ENCODE measurements at regions not wholly inside any gene's neighbourhood (a gene's known extent, or its start where the extent isn't known, plus 50 kb on each side); places are given as distances from the start of the nearest gene placed in this dataset.
A peak's percentile ranks its signal among the peaks of the same experiment; 100 is the strongest.

- DNase-seq = no peak
- H3K9me3 ChIP-seq (replicated peaks in 1 of 2; ENCODE audit: control insufficient read depth in 1 of 2, insufficient read depth in 1 of 2, low read length in 2 of 2) = no peaks in the 10 kb centered on the region
- Mint-ChIP-seq H3K4me3 (no peak overlapping the region), H3K27me3 (ENCODE audit: low read depth in 3 of 3) (peaks cover 0 to 2% (median 1%) of the 10 kb centered on the region in 3 donors), H3K36me3 (no peaks in the 10 kb centered on the region), H3K9me3 (no peaks in the 10 kb centered on the region), H3K4me1 (peaks cover 13% of the 10 kb centered on the region), H3K27ac (peak overlapping the region in 1 of 7 donors; percentile 60)
- intact Hi-C loops (cut with micrococcal nuclease) = no loop called here
- no peaks in the 10 kb centered on the region for H3K36me3 ChIP-seq (replicated peaks in 1 of 2; ENCODE audit: control insufficient read depth in 1 of 2, insufficient read depth in 2 of 2, low read length in 2 of 2)
- no peak overlapping the region for H3K4me3 ChIP-seq (replicated peaks in 1 of 3; ENCODE audit: low read depth in 2 of 3, low read length in 3 of 3)
- H3K4me1 ChIP-seq (ENCODE audit: control insufficient read depth in 1 of 2, insufficient read depth in 2 of 2, low read length in 2 of 2) = peaks cover 2 to 12% of the 10 kb centered on the region in 2 donors
- no CpG with 5 or more reads among the region's 4 CpGs for WGBS (ENCODE audit: insufficient coverage)
- H3K27ac ChIP-seq (ENCODE audit: low read depth in 1 of 2, low read length in 2 of 2) = no peak overlapping the region
- H4K20me1 ChIP-seq (ENCODE audit: insufficient read depth, low read length) = no peaks in the 10 kb centered on the region
- H3K79me2 ChIP-seq (ENCODE audit: insufficient read depth, low read length) = no peaks in the 10 kb centered on the region
- TF ChIP-seq CTCF (IDR thresholded peaks at IDR 0.05) = no peak
- H3K9ac ChIP-seq (ENCODE audit: insufficient read depth, low read length, poor library complexity, severe bottlenecking) = no peak overlapping the region
- no peaks in the 10 kb centered on the region for H3K27me3 ChIP-seq (ENCODE audit: control insufficient read depth in 2 of 2, insufficient read depth in 2 of 2, low read length in 2 of 2)
- H2AFZ ChIP-seq (ENCODE audit: insufficient read depth, low read depth, low read length, poor library complexity, severe bottlenecking) = no peak overlapping the region
- H3K4me2 ChIP-seq (replicated peaks; ENCODE audit: extremely low read depth, low read length, poor library complexity, severe bottlenecking) = no peak overlapping the region
Observed at GRCh38 chr4:184544788-184545409, 70.5 kb upstream of the IRF2 start.

GRCh38 chr4:184541907-184542306 lies 67.6 kb upstream of the IRF2 start:
- H3K4me3 Mint-ChIP-seq = no peak overlapping the region
- intact Hi-C loops (cut with micrococcal nuclease) = no loop called here
- no CpG with 5 or more reads among the region's 5 CpGs for WGBS (ENCODE audit: insufficient coverage)

More at GRCh38 chr4:184541907-184542306, 67.6 kb upstream of the IRF2 start:
- no peaks in the 10 kb centered on the region for H3K27me3 ChIP-seq (ENCODE audit: control insufficient read depth in 2 of 2, insufficient read depth in 2 of 2, low read length in 2 of 2)
- no peak overlapping the region for H3K27ac ChIP-seq (ENCODE audit: low read depth in 1 of 2, low read length in 2 of 2)
- H3K36me3 Mint-ChIP-seq = no peaks in the 10 kb centered on the region
- H4K20me1 ChIP-seq (ENCODE audit: insufficient read depth, low read length) = no peaks in the 10 kb centered on the region
- no peak overlapping the region for H3K27ac Mint-ChIP-seq
- peaks cover 2 to 10% of the 10 kb centered on the region in 2 donors for H3K4me1 ChIP-seq (ENCODE audit: control insufficient read depth in 1 of 2, insufficient read depth in 2 of 2, low read length in 2 of 2)
- H2AFZ ChIP-seq (ENCODE audit: insufficient read depth, low read depth, low read length, poor library complexity, severe bottlenecking) = no peak overlapping the region
- peaks cover 0 to 5% (median 3%) of the 10 kb centered on the region in 3 donors for H3K27me3 Mint-ChIP-seq (ENCODE audit: low read depth in 3 of 3)
- H3K36me3 ChIP-seq (replicated peaks in 1 of 2; ENCODE audit: control insufficient read depth in 1 of 2, insufficient read depth in 2 of 2, low read length in 2 of 2) = no peaks in the 10 kb centered on the region
- no peak overlapping the region for H3K4me2 ChIP-seq (replicated peaks; ENCODE audit: extremely low read depth, low read length, poor library complexity, severe bottlenecking)
- no peak for TF ChIP-seq CTCF (IDR thresholded peaks at IDR 0.05)
- peaks cover 4% of the 10 kb centered on the region for H3K79me2 ChIP-seq (ENCODE audit: insufficient read depth, low read length)
- H3K9me3 ChIP-seq (replicated peaks in 1 of 2; ENCODE audit: control insufficient read depth in 1 of 2, insufficient read depth in 1 of 2, low read length in 2 of 2) = no peaks in the 10 kb centered on the region
- H3K4me3 ChIP-seq (replicated peaks in 1 of 3; ENCODE audit: low read depth in 2 of 3, low read length in 3 of 3) = no peak overlapping the region
- no peaks in the 10 kb centered on the region for H3K9me3 Mint-ChIP-seq
- no peak for DNase-seq
- no peak overlapping the region for H3K9ac ChIP-seq (ENCODE audit: insufficient read depth, low read length, poor library complexity, severe bottlenecking)
- peaks cover 12% of the 10 kb centered on the region for H3K4me1 Mint-ChIP-seq
